MM.1S (cell line): ENCODE measurements at regions not wholly inside any gene's neighbourhood (a gene's known extent, or its start where the extent isn't known, plus 50 kb on each side); places are given as distances from the start of the nearest gene placed in this dataset.

ENCODE experiments used
- DNase-seq: peaks from one replicate; pipeline ENCODE4 v3.0.0-alpha.2; 2015
- H2AFZ ChIP-seq: fragments of 300-600 bp; sonication (generic); 2 replicates; pipeline ENCODE4 v1.6.0; 2016; ENCODE audit warnings: antibody characterized with exemption, low read length
- H3F3A ChIP-seq: fragments of 300-600 bp; sonication (generic); 2 replicates; pipeline ENCODE4 v1.6.1; 2016; ENCODE audit warnings: mild to moderate bottlenecking, antibody characterized with exemption, low read length, moderate library complexity, mixed read lengths; ENCODE audit not compliant: insufficient read depth
- H3K27ac ChIP-seq: fragments of 300-600 bp; sonication (generic); 2 replicates; pipeline ENCODE4 v1.5.1; 2016; ENCODE audit warnings: mild to moderate bottlenecking, low read length
- H3K27me3 ChIP-seq: fragments of 300-600 bp; sonication (generic); replicated peaks from 2 replicates; pipeline ENCODE4 v1.6.0; 2016; ENCODE audit warnings: low read length; ENCODE audit not compliant: insufficient read depth
- H3K36me3 ChIP-seq: fragments of 300-600 bp; sonication (generic); replicated peaks from 2 replicates; pipeline ENCODE4 v1.6.1; 2016; ENCODE audit warnings: mild to moderate bottlenecking, low read length, mixed read lengths; ENCODE audit not compliant: insufficient read depth
- H3K4me1 ChIP-seq: fragments of 300-600 bp; sonication (generic); 2 replicates; pipeline ENCODE4 v1.6.1; 2016; ENCODE audit warnings: low read length, mixed read lengths
- H3K4me2 ChIP-seq: fragments of 300-600 bp; sonication (generic); 2 replicates; pipeline ENCODE4 v1.6.0; 2016; ENCODE audit warnings: low read depth, low read length
- H3K4me3 ChIP-seq: fragments of 300-600 bp; sonication (generic); 2 replicates; pipeline ENCODE4 v1.5.1; 2016; ENCODE audit warnings: low read length, mixed read lengths
- H3K79me2 ChIP-seq: fragments of 300-600 bp; sonication (generic); 2 replicates; pipeline ENCODE4 v1.6.1; 2016; ENCODE audit warnings: mixed run types, low read length, mixed read lengths
- H3K9ac ChIP-seq: fragments of 300-600 bp; sonication (generic); 2 replicates; pipeline ENCODE4 v1.6.1; 2016; ENCODE audit warnings: low read length, mixed read lengths
- H3K9me2 ChIP-seq: fragments of 300-600 bp; sonication (generic); replicated peaks from 2 replicates; pipeline ENCODE4 v1.6.1; 2016; ENCODE audit warnings: mild to moderate bottlenecking, low read length, mixed read lengths; ENCODE audit not compliant: insufficient read depth
- H3K9me3 ChIP-seq: fragments of 300-600 bp; sonication (generic); replicated peaks from 2 replicates; pipeline ENCODE4 v1.6.1; 2016; ENCODE audit warnings: mild to moderate bottlenecking, low read length, mixed read lengths; ENCODE audit not compliant: insufficient read depth
- H4K20me1 ChIP-seq: fragments of 300-600 bp; sonication (generic); 2 replicates; pipeline ENCODE4 v1.6.1; 2016; ENCODE audit warnings: mild to moderate bottlenecking, low read length, moderate library complexity, mixed read lengths; ENCODE audit not compliant: insufficient read depth
- EZH2 ChIP-seq: fragments of 300-600 bp; sonication (generic); optimal IDR thresholded peaks from 2 replicates; pipeline ENCODE3; 2017; ENCODE audit warnings: low read depth, mild to moderate bottlenecking, antibody characterized with exemption, low read length, mixed read lengths
- EZH2phosphoT487 ChIP-seq: fragments of 300-600 bp; sonication (generic); IDR thresholded peaks from 2 replicates; pipeline ENCODE4 v1.6.1; 2018; ENCODE audit warnings: antibody characterized with exemption, low read length
- TF ChIP-seq, protein P1 (sequence below): fragments of 300-600 bp; sonication (generic); IDR thresholded peaks from 2 replicates; pipeline ENCODE4 v1.5.1; 2016; ENCODE audit warnings: antibody characterized with exemption, low read length, mixed read lengths

DNA sequence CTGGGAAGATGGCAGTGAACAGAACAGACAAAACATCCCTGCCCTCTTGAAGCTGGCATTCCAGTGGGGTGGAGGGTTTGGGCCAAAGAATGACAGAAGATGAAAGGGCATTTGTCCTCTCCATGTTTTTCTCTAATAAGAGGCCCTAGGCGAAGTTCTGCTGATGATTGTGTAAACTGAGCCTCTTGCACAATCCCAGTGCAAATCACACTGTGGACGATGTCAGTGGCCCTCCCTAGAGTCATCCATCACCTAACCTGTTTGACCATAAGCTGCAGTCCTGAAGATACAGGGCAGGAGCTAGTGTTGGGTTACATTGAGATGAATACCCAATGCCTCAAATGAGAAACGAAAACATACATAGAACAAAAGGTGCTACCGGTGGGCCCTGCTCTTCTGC, 622.4 kb upstream of the TBX3 start:
- no peaks in the 10 kb centered on the region for H3K4me1 ChIP-seq
- DNase-seq, result no peak
- H4K20me1 ChIP-seq, result no peaks in the 10 kb centered on the region
- H2AFZ ChIP-seq, result no peak overlapping the region
- H3K9me3 ChIP-seq, result no peaks in the 10 kb centered on the region
- no peaks in the 10 kb centered on the region for H3K27me3 ChIP-seq
- no peaks in the 10 kb centered on the region for H3K9me2 ChIP-seq
- no peak overlapping the region for H3K4me3 ChIP-seq
- H3K79me2 ChIP-seq, result no peaks in the 10 kb centered on the region
- H3K4me2 ChIP-seq, result no peak overlapping the region
- TF ChIP-seq, protein P1, sequence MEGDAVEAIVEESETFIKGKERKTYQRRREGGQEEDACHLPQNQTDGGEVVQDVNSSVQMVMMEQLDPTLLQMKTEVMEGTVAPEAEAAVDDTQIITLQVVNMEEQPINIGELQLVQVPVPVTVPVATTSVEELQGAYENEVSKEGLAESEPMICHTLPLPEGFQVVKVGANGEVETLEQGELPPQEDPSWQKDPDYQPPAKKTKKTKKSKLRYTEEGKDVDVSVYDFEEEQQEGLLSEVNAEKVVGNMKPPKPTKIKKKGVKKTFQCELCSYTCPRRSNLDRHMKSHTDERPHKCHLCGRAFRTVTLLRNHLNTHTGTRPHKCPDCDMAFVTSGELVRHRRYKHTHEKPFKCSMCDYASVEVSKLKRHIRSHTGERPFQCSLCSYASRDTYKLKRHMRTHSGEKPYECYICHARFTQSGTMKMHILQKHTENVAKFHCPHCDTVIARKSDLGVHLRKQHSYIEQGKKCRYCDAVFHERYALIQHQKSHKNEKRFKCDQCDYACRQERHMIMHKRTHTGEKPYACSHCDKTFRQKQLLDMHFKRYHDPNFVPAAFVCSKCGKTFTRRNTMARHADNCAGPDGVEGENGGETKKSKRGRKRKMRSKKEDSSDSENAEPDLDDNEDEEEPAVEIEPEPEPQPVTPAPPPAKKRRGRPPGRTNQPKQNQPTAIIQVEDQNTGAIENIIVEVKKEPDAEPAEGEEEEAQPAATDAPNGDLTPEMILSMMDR, result no peak
- TF ChIP-seq EZH2 (no peak), EZH2phosphoT487 (no peak)
- H3K9ac ChIP-seq, result no peak overlapping the region
- no peaks in the 10 kb centered on the region for H3F3A ChIP-seq
- H3K27ac ChIP-seq, result no peak overlapping the region
- H3K36me3 ChIP-seq, result no peaks in the 10 kb centered on the region

DNA sequence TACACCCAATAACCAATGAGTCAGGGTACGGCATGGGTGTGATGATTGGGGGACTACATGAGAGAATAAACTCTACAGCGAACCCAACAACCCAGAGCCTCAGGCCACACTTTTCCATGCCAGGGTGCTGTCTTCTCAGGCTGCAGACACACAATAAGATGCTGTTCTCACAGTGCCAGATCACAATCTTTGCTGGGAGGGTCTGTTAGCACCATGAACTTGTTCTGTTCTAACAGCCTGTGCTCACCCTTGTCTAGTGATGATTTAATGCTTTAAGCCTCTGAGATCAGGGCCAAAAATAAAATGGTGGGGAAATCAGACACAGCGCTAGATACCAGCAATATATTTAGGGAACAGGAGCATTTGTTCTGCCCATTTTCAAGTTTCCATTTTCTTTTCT, 621.9 kb upstream of the TBX3 start:
- H3K9ac ChIP-seq, result no peak overlapping the region
- H3K4me2 ChIP-seq, result no peak overlapping the region
- H3K4me1 ChIP-seq, result no peaks in the 10 kb centered on the region
- no peak overlapping the region for H3K4me3 ChIP-seq
- H3K36me3 ChIP-seq, result no peaks in the 10 kb centered on the region
- H3K79me2 ChIP-seq, result no peaks in the 10 kb centered on the region
- no peaks in the 10 kb centered on the region for H3K9me2 ChIP-seq
- no peak for TF ChIP-seq EZH2phosphoT487
- TF ChIP-seq, protein P1, result no peak
- TF ChIP-seq EZH2, result no peak
- no peak overlapping the region for H3K27ac ChIP-seq
- H3F3A ChIP-seq, result no peaks in the 10 kb centered on the region
- H3K9me3 ChIP-seq, result no peaks in the 10 kb centered on the region
- no peak for DNase-seq
- H2AFZ ChIP-seq, result no peak overlapping the region
- no peaks in the 10 kb centered on the region for H3K27me3 ChIP-seq
- no peaks in the 10 kb centered on the region for H4K20me1 ChIP-seq

DNA sequence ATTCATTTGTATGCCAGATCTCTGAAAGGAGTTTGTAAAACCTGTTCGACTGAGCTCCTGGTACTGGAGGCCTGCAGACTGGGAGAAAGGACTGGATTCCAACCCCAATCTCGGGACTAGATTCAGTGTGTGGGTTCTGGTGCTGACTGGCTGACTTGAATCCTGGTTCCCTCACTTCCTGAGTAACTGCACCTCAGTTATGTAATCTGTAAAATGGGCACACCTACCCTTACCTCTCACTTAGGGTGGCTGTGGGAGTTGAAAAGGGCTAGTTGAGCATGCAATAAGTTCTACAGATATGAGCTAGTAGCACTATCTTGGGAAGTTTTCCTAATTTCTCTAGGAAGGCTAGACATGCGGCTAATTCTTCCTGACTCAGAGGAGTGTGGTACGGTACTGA, 621.3 kb upstream of the TBX3 start:
- H3K79me2 ChIP-seq, result no peaks in the 10 kb centered on the region
- H3K4me2 ChIP-seq, result no peak overlapping the region
- no peaks in the 10 kb centered on the region for H4K20me1 ChIP-seq
- DNase-seq, result no peak
- no peak overlapping the region for H3K4me3 ChIP-seq
- no peaks in the 10 kb centered on the region for H3K4me1 ChIP-seq
- H3K27me3 ChIP-seq, result no peaks in the 10 kb centered on the region
- no peak overlapping the region for H2AFZ ChIP-seq
- H3K36me3 ChIP-seq, result no peaks in the 10 kb centered on the region
- no peaks in the 10 kb centered on the region for H3F3A ChIP-seq
- no peak overlapping the region for H3K27ac ChIP-seq
- H3K9ac ChIP-seq, result no peak overlapping the region
- no peaks in the 10 kb centered on the region for H3K9me2 ChIP-seq
- TF ChIP-seq, protein P1, result no peak
- TF ChIP-seq EZH2 (no peak), EZH2phosphoT487 (no peak)
- no peaks in the 10 kb centered on the region for H3K9me3 ChIP-seq
